Neural cell (in vitro differentiated cells): ENCODE measurements at regions not wholly inside any gene's neighbourhood (a gene's known extent, or its start where the extent isn't known, plus 50 kb on each side); places are given as distances from the start of the nearest gene placed in this dataset.

Experiments used
- H2AFZ ChIP-seq: fragments of 200-600, 300-800 bp; sonication (generic), shearing (Covaris generic); 2 replicates; pipeline ENCODE4 v1.6.0; 2014; ENCODE audit warnings: low read depth, mild to moderate bottlenecking, antibody characterized with exemption, low read length, moderate library complexity
- H3F3A ChIP-seq: fragments of 200-600 bp; shearing (Covaris generic); 2 replicates; pipeline ENCODE4 v1.6.1; 2016; ENCODE audit warnings: mild to moderate bottlenecking, moderate library complexity, mixed read lengths, antibody characterized with exemption, low read length; ENCODE audit not compliant: insufficient read depth, poor library complexity, severe bottlenecking
- H3K27ac ChIP-seq: fragments of 200-600, 300-800 bp; sonication (generic), shearing (Covaris generic); 2 replicates; pipeline ENCODE4 v1.5.1; 2014; ENCODE audit warnings: mild to moderate bottlenecking, low read length, moderate library complexity
- H3K27me3 ChIP-seq: fragments of 300-800, 200-600 bp; sonication (generic), shearing (Covaris generic); 2 replicates; pipeline ENCODE4 v1.6.0; 2014; ENCODE audit warnings: mild to moderate bottlenecking, low read depth, low read length, moderate library complexity; ENCODE audit not compliant: insufficient read depth
- H3K36me3 ChIP-seq: fragments of 300-800, 200-600 bp; sonication (generic), shearing (Covaris generic); 2 replicates; pipeline ENCODE4 v1.5.1; 2014; ENCODE audit warnings: mild to moderate bottlenecking, antibody characterized with exemption, low read length, moderate library complexity; ENCODE audit not compliant: insufficient read depth
- H3K4me2 ChIP-seq: fragments of 300-800, 200-600 bp; sonication (generic), shearing (Covaris generic); 2 replicates; pipeline ENCODE4 v1.6.0; 2014; ENCODE audit warnings: mild to moderate bottlenecking, low read length
- H3K4me3 ChIP-seq: fragments of 300-800, 200-600 bp; sonication (generic), shearing (Covaris generic); 2 replicates; pipeline ENCODE4 v1.5.1; 2014; ENCODE audit warnings: mild to moderate bottlenecking, low read length, moderate library complexity
- H3K79me2 ChIP-seq: fragments of 200-600 bp; shearing (Covaris generic); replicated peaks from 2 replicates; pipeline ENCODE4 v1.6.0; 2014; ENCODE audit warnings: mild to moderate bottlenecking, low read length, moderate library complexity; ENCODE audit not compliant: insufficient read depth
- H3K9ac ChIP-seq: fragments of 300-800, 200-600 bp; sonication (generic), shearing (Covaris generic); 2 replicates; pipeline ENCODE4 v1.6.1; 2016; ENCODE audit warnings: mild to moderate bottlenecking, low read length, mixed read lengths
- H3K9me2 ChIP-seq: fragments of 200-600 bp; shearing (Covaris generic); 2 replicates; pipeline ENCODE4 v1.6.1; 2016; ENCODE audit warnings: mild to moderate bottlenecking, low read length, mixed read lengths; ENCODE audit not compliant: insufficient read depth
- H3K9me3 ChIP-seq: fragments of 200-600, 300-800 bp; sonication (generic), shearing (Covaris generic); 2 replicates; pipeline ENCODE4 v1.6.1; 2016; ENCODE audit warnings: mild to moderate bottlenecking, mixed run types, low read length, moderate library complexity, mixed read lengths
- H4K20me1 ChIP-seq: fragments of 200-600 bp; shearing (Covaris generic); 2 replicates; pipeline ENCODE4 v1.6.1; 2016; ENCODE audit warnings: mild to moderate bottlenecking, mixed run types; ENCODE audit not compliant: insufficient read depth
- EP300 ChIP-seq: fragments of 450-650 bp; conservative IDR thresholded peaks from 2 replicates; pipeline ENCODE4 v1.6.1; 2014; ENCODE audit warnings: antibody characterized with exemption, mild to moderate bottlenecking, moderate library complexity; ENCODE audit not compliant: poor library complexity, severe bottlenecking
- EZH2 ChIP-seq: fragments of 200-600, 300-800 bp; shearing (Covaris generic), sonication (generic); IDR thresholded peaks from 2 replicates; pipeline ENCODE4 v1.6.1; 2014; ENCODE audit warnings: antibody characterized with exemption, low read length, borderline replicate concordance, mild to moderate bottlenecking; ENCODE audit not compliant: insufficient read depth, poor library complexity, severe bottlenecking
- MXI1 ChIP-seq: fragments of 450-650 bp; conservative IDR thresholded peaks from 2 replicates; pipeline ENCODE4 v1.6.1; 2014; ENCODE audit warnings: antibody characterized with exemption, mild to moderate bottlenecking; ENCODE audit not compliant: poor library complexity, severe bottlenecking
- POLR2AphosphoS5 ChIP-seq: IDR thresholded peaks from 2 replicates; pipeline ENCODE4 v1.6.1; 2012
- RAD21 ChIP-seq: fragments of 450-650 bp; conservative IDR thresholded peaks from 2 replicates; pipeline ENCODE4 v1.6.1; 2014; ENCODE audit warnings: antibody characterized with exemption, mild to moderate bottlenecking, moderate library complexity
- SMC3 ChIP-seq: fragments of 450-650 bp; conservative IDR thresholded peaks from 2 replicates; pipeline ENCODE4 v1.6.1; 2014; ENCODE audit warnings: antibody characterized with exemption, mild to moderate bottlenecking, moderate library complexity; ENCODE audit not compliant: poor library complexity
- TAF1 ChIP-seq: IDR thresholded peaks from 2 replicates; pipeline ENCODE4 v1.6.1; 2012; ENCODE audit warnings: low read depth
- TF ChIP-seq, protein P1 (sequence below): fragments of 450-650 bp; IDR thresholded peaks from 2 replicates; pipeline ENCODE4 v1.5.1; 2014; ENCODE audit warnings: antibody characterized with exemption, mild to moderate bottlenecking, moderate library complexity; ENCODE audit not compliant: poor library complexity, severe bottlenecking
- TF ChIP-seq, protein P2 (sequence below): IDR thresholded peaks from 2 replicates; pipeline ENCODE4 v1.6.1; 2012; ENCODE audit warnings: borderline replicate concordance

GRCh38 chr12:113610698-113611097, 139.0 kb upstream of the LHX5 start:
- Histone ChIP-seq H3K79me2 (no peaks in the 10 kb centered on the region), H3K9me2 (no peaks in the 10 kb centered on the region), H3K27me3 (peaks cover 25% of the 10 kb centered on the region), H3K36me3 (no peaks in the 10 kb centered on the region), H3K4me3 (no peak overlapping the region), H2AFZ (no peak overlapping the region), H3K9me3 (peaks cover 5% of the 10 kb centered on the region), H3K9ac (no peak overlapping the region), H3F3A (no peaks in the 10 kb centered on the region), H4K20me1 (no peaks in the 10 kb centered on the region), H3K4me2 (no peak overlapping the region), H3K27ac (no peak overlapping the region)
- TF ChIP-seq SMC3 (no peak), POLR2AphosphoS5 (no peak)

- TF ChIP-seq, protein P1, sequence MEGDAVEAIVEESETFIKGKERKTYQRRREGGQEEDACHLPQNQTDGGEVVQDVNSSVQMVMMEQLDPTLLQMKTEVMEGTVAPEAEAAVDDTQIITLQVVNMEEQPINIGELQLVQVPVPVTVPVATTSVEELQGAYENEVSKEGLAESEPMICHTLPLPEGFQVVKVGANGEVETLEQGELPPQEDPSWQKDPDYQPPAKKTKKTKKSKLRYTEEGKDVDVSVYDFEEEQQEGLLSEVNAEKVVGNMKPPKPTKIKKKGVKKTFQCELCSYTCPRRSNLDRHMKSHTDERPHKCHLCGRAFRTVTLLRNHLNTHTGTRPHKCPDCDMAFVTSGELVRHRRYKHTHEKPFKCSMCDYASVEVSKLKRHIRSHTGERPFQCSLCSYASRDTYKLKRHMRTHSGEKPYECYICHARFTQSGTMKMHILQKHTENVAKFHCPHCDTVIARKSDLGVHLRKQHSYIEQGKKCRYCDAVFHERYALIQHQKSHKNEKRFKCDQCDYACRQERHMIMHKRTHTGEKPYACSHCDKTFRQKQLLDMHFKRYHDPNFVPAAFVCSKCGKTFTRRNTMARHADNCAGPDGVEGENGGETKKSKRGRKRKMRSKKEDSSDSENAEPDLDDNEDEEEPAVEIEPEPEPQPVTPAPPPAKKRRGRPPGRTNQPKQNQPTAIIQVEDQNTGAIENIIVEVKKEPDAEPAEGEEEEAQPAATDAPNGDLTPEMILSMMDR = no peak
- TF ChIP-seq RAD21 (no peak), EZH2 (no peak), SMC3 (no peak), MXI1 (no peak), TAF1 (no peak), POLR2AphosphoS5 (no peak), EP300 (no peak)
- TF ChIP-seq, protein P2, sequence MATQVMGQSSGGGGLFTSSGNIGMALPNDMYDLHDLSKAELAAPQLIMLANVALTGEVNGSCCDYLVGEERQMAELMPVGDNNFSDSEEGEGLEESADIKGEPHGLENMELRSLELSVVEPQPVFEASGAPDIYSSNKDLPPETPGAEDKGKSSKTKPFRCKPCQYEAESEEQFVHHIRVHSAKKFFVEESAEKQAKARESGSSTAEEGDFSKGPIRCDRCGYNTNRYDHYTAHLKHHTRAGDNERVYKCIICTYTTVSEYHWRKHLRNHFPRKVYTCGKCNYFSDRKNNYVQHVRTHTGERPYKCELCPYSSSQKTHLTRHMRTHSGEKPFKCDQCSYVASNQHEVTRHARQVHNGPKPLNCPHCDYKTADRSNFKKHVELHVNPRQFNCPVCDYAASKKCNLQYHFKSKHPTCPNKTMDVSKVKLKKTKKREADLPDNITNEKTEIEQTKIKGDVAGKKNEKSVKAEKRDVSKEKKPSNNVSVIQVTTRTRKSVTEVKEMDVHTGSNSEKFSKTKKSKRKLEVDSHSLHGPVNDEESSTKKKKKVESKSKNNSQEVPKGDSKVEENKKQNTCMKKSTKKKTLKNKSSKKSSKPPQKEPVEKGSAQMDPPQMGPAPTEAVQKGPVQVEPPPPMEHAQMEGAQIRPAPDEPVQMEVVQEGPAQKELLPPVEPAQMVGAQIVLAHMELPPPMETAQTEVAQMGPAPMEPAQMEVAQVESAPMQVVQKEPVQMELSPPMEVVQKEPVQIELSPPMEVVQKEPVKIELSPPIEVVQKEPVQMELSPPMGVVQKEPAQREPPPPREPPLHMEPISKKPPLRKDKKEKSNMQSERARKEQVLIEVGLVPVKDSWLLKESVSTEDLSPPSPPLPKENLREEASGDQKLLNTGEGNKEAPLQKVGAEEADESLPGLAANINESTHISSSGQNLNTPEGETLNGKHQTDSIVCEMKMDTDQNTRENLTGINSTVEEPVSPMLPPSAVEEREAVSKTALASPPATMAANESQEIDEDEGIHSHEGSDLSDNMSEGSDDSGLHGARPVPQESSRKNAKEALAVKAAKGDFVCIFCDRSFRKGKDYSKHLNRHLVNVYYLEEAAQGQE = no peak
- Histone ChIP-seq H3K9me2 (no peaks in the 10 kb centered on the region), H3K4me3 (no peak overlapping the region), H3F3A (no peaks in the 10 kb centered on the region), H3K27me3 (peaks cover 25% of the 10 kb centered on the region), H3K4me2 (no peak overlapping the region), H3K36me3 (no peaks in the 10 kb centered on the region), H4K20me1 (no peaks in the 10 kb centered on the region), H3K9me3 (peaks cover 5% of the 10 kb centered on the region), H3K27ac (no peak overlapping the region), H2AFZ (no peak overlapping the region), H3K79me2 (no peaks in the 10 kb centered on the region), H3K9ac (no peak overlapping the region)
Observed at GRCh38 chr12:113609692-113610469, 138.2 kb upstream of the LHX5 start.
